HTR-8/SVneo (cell line): ENCODE measurements at regions not wholly inside any gene's neighbourhood (a gene's known extent, or its start where the extent isn't known, plus 50 kb on each side); places are given as distances from the start of the nearest gene placed in this dataset.

Source experiments
- DNase-seq: peaks from one replicate; pipeline ENCODE4 v3.0.0; 2011; ENCODE audit warnings: low spot score, mixed read lengths; ENCODE audit not compliant: insufficient read length
- FAIRE-seq: peaks from 2 replicates; lab custom pipeline; 2011; peaks lifted over from hg19 to GRCh38; lab: Jason Lieb, UNC

GRCh38 chr2:42920446-42921146, 128.2 kb upstream of the HAAO start:
- no peak for FAIRE-seq
- DNase-seq: no peak

GRCh38 chr2:42918671-42919318, 126.4 kb upstream of the HAAO start:
- DNase-seq (no peak), FAIRE-seq (no peak)

GRCh38 chr2:42918041-42918440, 125.7 kb upstream of the HAAO start:
- DNase-seq (no peak), FAIRE-seq (no peak)

- FAIRE-seq (no peak), DNase-seq (no peak)
Measured at GRCh38 chr2:42917425-42917927, 125.1 kb upstream of the HAAO start.

GRCh38 chr2:42916324-42916723, 123.9 kb upstream of the HAAO start:
- FAIRE-seq: no peak
- DNase-seq: no peak

- FAIRE-seq (no peak), DNase-seq (no peak)
Measured at GRCh38 chr2:42914860-42915259, 122.5 kb upstream of the HAAO start.

- FAIRE-seq: no peak
- DNase-seq: no peak
Measured at GRCh38 chr2:42914314-42914713, 121.9 kb upstream of the HAAO start.

GRCh38 chr2:42913280-42913878, 121.0 kb upstream of the HAAO start:
- FAIRE-seq (no peak), DNase-seq (no peak)

- FAIRE-seq (no peak), DNase-seq (no peak)
Measured at GRCh38 chr2:42910645-42911405, 118.4 kb upstream of the HAAO start.

- no peak for DNase-seq
- no peak for FAIRE-seq
Measured at GRCh38 chr2:42909966-42910365, 117.6 kb upstream of the HAAO start.

- FAIRE-seq: no peak
Measured at GRCh38 chr2:42908518-42909200, 116.3 kb upstream of the HAAO start.

GRCh38 chr2:42907835-42908234, 115.5 kb upstream of the HAAO start:
- FAIRE-seq: no peak
- no peak for DNase-seq

More at GRCh38 chr2:42908518-42909200, 116.3 kb upstream of the HAAO start:
- no peak for DNase-seq

GRCh38 chr2:42906557-42907411, 114.4 kb upstream of the HAAO start:
- no peak for DNase-seq
- no peak for FAIRE-seq

GRCh38 chr2:42906111-42906556, 113.8 kb upstream of the HAAO start:
- DNase-seq (no peak), FAIRE-seq (no peak)

GRCh38 chr2:42905341-42906110, 113.1 kb upstream of the HAAO start:
- no peak for FAIRE-seq

GRCh38 chr2:42904576-42904876, 112.1 kb upstream of the HAAO start:
- no peak for FAIRE-seq

More at GRCh38 chr2:42905341-42906110, 113.1 kb upstream of the HAAO start:
- no peak for DNase-seq

GRCh38 chr2:42903821-42904575, 111.6 kb upstream of the HAAO start:
- DNase-seq (no peak), FAIRE-seq (peak; percentile 4)

More at GRCh38 chr2:42904576-42904876, 112.1 kb upstream of the HAAO start:
- DNase-seq: no peak
